GM19023 (cell line): ENCODE measurements at regions not wholly inside any gene's neighbourhood (a gene's known extent, or its start where the extent isn't known, plus 50 kb on each side); places are given as distances from the start of the nearest gene placed in this dataset.
"Not testable (repeated sequence)": the region's sequence is repeated elsewhere in the genome, so short reads cannot be mapped to it uniquely, and the experiment has no call there.

Experiments
- ATAC-seq: cut with Tn5 transposase; IDR thresholded peaks from one replicate; pipeline ENCODE4 v1.9.1; 2021; ENCODE audit warnings: mild to moderate bottlenecking, moderate library complexity; ENCODE audit not compliant: unreplicated experiment

DNA sequence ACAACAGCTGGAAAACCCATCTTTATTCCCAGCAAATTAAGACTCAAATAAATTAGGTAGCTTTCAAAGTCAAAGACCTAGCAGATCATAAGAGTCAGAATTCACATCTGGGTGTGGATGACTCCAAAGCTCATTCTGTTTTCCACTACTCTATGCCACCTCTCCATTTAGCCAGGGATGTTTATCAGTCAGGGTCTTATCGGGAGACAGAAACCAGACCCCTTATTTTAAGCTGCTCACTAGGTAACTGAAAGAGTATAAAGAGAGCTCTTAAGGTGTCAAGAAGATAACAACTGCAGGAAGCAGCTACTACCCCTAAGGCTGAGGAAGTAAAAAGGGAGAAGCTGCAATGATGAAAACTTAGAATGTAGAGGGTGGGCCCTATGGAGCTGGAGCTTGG lies 333.7 kb upstream of the KLF3 start:
- no peak for ATAC-seq

DNA sequence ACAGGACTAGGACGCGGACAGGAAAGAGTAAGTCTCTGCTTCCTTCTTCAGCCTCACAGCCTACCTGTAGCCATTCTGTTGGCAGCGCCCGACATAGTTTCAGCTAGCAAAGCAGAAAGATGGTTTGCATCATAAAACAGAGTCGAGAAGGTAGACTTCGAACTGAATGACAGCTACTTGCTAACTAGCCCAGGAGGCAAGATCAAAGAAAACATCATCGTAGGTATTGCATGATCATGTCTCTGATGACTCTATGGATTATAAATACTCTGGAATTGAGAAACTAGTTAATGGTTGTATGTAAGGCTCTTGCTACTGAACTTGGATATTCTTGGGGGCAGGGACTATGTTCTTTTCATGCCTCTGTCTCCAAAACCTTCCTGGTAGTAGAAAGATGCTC lies 333.1 kb upstream of the KLF3 start:
- no peak for ATAC-seq

GRCh38 chr4:38332699-38333098 lies 331.3 kb upstream of the KLF3 start:
- no peak for ATAC-seq

GRCh38 chr4:38333219-38333618 lies 330.8 kb upstream of the KLF3 start:
- ATAC-seq = no peak

DNA sequence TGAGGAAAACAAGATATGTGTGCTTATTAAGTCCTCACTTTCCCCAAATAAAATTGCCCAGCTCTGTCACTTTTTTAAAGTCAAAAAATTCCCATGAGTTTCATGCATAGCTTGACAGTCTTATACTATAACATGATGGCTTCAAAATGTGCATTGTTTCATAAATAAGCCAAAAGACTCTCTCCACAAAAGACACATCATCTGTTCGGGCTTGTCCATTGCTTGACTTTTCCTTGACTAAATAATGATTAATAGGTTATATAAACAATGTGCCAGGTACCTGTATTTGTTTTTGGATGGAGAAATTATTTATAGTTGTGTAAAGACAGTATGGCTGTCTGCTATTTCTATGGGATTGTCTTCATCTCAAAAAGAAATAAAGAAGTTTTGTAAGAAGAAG lies 329.2 kb upstream of the KLF3 start:
- no peak for ATAC-seq

- not testable (repeated sequence) for ATAC-seq
Measured at GRCh38 chr4:38338939-38339338, 325.1 kb upstream of the KLF3 start.

GRCh38 chr4:38343608-38344007 lies 320.4 kb upstream of the KLF3 start:
- no peak for ATAC-seq

- ATAC-seq = no peak
Measured at GRCh38 chr4:38344929-38345328, 319.1 kb upstream of the KLF3 start.

GRCh38 chr4:38347251-38347650 lies 316.7 kb upstream of the KLF3 start:
- no peak for ATAC-seq

GRCh38 chr4:38354421-38354820 lies 309.6 kb upstream of the KLF3 start:
- ATAC-seq = no peak

DNA sequence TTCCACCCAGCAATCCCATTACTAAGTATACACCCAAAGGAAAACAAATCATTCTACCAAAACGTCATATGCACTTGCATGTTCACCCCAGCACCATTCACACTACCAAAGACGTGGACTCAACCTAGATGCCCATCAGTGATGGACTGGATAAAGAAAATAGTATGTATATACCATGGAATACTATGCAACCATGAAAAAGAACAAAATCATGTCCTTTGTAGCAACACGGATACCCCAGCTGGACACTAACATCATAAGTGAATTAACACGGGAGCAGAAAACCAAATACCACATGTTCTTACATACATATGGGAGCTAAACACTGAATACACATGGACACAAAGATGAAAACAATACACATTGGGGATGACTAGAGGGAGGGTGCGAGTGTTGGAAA lies 309.1 kb upstream of the KLF3 start:
- ATAC-seq = no peak

DNA sequence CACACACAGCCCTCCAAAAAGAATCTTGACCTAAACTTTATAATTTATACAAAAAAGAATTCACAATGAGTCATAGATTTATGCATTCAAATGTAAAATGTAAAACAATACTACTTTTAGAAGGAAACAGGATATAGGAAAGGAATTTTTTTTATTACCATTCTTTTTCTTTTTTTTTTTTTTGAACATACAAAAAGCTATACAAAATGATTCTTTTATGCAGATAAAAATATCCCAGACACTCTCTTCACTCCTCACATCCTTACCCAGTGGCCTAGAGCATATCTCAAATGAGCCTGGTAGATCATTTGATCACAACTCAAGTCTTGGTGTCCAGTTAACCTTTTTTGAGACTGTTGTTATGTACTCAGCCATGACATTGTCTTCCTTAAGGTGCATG lies 307.3 kb upstream of the KLF3 start:
- ATAC-seq = no peak

- no peak for ATAC-seq
Measured at GRCh38 chr4:38357546-38357945, 306.5 kb upstream of the KLF3 start.

DNA sequence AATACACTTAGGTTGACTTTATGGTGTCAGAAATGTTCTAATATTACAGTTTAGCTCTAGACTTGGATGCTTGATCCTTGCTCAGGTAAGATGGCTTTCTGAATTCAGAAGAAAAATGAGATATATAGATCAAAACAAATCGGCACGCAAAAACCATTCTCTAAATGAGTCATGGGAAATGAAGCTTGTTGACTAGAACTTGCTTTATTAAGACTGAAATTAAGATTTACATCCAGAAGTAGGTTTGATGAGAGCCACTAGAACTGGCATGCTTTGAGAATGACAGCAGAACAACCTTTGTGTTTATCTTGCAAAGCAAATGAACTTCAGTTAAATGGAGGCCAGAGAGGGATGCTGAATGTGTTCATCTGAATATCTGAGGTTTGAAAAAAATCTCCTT lies 304.9 kb upstream of the KLF3 start:
- no peak for ATAC-seq

DNA sequence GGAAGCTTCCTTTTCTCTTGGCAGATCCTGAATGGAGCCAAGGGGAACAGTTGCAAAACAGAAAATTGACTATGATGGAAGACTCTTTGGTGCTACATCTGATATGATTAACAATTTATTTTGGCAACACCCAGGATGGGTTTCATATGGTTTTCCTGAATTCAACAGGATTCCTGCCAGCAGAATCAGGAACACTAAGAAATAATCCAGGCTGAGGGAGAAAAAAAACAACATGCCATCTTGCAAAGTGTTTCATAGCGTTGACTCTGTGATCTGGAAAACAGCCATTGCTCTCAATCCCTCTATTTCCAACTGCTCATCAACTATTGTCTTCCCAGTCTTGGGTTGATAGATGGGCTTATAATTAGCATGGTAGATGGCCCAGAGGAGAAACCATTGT lies 303.8 kb upstream of the KLF3 start:
- no peak for ATAC-seq

DNA sequence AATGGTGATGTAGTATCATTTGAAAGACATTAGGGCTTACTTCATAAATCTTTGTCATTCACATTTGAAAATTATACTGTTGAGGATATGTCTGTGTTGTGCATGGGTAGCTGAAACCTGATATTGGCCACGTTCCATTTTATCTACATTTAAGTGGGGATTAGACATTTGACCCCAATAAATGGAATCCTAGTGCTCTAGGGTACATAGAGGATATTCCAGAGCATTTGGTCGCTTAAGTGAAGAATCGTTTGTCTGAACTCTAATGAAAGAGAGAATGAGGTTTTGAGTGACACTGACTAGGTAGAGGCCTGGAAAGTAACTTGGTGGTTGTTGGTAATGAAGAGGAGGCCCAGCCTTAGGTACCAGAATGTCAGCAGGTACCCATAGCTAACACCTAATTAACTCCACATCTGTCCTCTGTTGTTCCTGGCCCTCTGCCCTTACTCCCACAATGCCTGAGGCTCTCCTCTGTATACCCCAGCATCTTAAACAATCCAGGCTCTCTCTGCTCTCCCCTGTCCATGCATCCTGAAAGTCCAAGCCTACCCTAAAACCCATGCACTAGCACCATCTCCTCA lies 299.5 kb upstream of the KLF3 start:
- ATAC-seq = no peak

GRCh38 chr4:38365261-38365660 lies 298.7 kb upstream of the KLF3 start:
- ATAC-seq = no peak

DNA sequence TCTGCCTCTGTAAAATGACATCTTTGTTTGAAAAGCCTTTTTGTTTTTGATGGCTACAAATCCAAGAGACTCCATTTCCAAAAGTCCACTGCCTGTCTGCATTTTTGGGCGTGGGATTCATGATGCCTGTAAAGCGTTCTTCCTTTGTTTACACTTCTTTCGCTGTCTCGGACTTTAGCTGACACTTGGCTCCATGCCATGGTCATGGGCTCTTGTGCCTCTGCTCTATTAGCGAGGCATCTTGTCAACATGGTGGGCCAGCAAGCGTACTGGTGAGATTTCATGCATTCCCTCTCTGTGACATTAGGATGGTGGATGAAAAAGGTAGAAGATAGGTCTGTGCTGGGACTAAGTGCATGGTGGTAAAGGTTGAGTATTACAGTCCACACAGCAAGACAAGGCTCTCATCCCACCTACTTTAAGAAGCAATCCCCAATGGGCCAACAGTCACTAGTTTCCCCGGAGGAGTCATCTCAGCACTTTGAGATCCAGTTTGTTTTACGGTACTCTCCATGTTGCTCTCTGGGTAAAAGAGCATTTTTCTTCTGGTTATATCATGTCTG lies 298.2 kb upstream of the KLF3 start:
- ATAC-seq = no peak

DNA sequence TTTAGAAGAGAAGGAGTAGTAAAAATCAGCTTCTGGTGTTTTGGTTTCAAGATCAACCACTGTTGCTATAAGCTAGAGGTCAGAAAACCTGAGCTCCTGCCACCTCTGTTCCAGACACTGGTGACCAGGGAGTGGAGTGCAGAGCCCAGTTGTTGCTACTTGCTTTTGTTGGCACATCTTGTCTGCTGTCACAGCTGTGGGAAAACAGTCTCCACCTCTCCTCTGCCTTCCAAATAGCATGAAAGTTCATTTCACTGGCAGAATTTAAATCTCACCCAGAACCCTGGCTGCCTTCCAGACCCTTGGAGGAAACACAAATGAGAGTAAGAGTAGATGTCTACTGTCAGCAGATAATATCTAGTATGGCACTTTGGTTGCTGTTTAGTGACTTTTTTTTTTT lies 297.5 kb upstream of the KLF3 start:
- no peak for ATAC-seq

- no peak for ATAC-seq
Measured at GRCh38 chr4:38366997-38367396, 297.0 kb upstream of the KLF3 start.

DNA sequence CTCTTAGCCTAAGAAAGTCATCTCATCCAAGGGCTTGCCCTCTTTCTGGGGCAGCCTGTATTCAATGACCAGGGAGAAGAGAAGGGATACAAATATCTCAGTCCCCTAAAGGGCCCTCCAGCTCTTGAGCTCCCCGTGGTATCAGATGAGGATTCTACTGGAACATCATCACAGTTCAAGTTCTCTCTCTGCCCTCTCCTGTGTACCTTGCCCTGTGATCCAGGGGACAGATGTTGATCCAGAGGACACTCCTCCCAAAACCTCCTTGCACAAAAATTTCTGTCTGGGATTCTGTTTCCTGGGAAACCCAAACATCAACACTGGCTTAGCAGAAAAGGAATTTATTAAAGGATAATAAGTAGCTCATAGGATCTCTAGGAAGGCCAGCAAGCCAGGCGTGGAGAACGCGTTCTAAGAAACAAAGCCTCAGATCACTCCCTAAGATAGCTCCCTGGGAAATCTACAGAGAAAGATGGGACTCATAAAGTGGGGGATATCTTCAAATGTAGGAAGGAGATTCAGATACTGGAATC lies 296.3 kb upstream of the KLF3 start:
- ATAC-seq = no peak

DNA sequence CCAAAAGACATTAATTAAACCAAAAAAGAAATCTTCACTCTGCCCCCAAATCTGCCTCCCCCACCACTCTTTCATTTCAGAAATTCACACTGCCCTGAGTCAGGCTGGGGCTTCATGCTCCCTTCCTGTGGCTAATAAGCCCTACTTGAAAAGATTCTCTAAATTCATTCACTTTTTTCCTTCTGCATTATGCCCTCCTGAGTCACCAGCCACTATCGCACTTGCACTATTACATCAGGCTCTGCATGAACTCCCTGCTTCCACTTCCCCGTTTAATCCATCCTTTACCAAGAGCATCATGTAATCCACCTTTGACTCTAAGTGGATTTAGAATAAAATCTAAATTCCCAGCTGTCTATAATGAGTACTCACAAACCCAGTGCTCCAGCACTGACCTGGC lies 295.4 kb upstream of the KLF3 start:
- no peak for ATAC-seq

- ATAC-seq = no peak
Measured at GRCh38 chr4:38371391-38371851, 292.6 kb upstream of the KLF3 start.
